Stimulated activated CD4-positive, alpha-beta T cell treated with anti-CD3 and anti-CD28 coated beads, Interleukin-12 subunit alpha, Interleukin-12 subunit beta, amount 100 ng/mL, for 24 hours (primary cell): ENCODE measurements at regions not wholly inside any gene's neighbourhood (a gene's known extent, or its start where the extent isn't known, plus 50 kb on each side); places are given as distances from the start of the nearest gene placed in this dataset.

Source experiments
- DNase-seq, 2 experiments: peaks; one replicate each; pipeline ENCODE4 v3.0.0-alpha.2; 2020; ENCODE audit warnings: low read depth in 2 of 2

DNA sequence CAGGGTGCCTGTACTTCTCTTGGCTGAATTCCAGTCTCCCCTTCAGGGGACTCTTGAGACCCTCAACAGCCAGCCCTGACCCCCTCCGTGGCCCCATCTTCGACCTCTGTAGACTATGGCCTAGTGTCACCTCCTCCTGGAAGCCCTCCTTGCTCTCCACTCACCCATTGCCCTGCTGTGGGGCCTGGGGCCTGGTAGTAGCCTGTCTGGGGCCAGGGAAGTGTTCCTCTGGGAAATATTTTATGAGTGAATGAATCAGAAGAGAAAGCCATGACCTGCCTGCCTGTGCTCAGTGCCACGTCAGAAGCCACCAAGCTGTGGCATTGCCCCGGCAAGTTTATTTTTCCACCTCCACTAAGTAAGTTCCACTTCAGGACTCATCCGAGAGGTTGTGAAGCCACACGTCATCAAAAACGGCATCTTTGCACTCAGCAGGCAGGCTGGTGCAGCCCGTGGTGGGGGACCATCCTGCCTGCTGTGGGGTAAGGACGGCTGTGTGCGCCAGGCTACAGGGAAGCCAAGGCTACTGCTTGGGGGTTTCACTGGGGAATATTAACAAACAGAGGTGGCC, 59.6 kb upstream of the PPARA start:
- DNase-seq, result no peak

DNA sequence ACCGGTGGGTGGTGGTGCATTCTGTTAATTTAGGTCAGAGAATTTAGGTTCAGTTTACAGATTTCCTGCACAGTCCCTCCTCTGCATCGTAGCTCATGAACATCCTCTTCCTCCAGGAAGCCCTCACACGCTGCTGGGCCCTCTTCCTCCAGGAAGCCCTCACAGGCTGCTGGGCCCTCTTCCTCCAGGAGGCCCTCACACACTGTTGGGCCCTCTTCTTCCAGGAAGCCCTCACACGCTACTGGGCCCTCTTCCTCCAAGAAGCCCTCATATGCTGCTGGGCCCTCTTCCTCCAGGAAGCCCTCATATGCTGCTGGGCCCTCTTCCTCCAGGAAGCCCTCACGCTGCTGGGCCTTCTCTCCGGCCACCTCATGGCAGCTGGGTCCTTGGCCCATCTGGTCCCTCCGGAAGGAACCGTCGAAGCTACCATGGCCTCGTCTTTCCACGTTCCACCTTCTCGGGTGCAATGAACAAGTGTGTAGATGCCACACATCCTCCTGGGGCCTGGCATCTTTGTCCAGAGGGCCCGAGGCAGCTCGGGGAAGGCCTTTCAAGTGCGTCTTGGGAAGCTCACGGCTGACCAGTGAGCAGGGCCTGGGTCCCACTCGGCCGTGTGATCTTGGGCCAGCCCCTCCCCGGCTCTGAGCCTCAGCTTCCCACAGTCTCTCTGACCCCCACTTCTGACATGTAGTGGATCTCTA, 58.9 kb upstream of the PPARA start:
- no peak for DNase-seq

- DNase-seq, result no peak
Measured at GRCh38 chr22:46092011-46092410, 58.3 kb upstream of the PPARA start.

DNA sequence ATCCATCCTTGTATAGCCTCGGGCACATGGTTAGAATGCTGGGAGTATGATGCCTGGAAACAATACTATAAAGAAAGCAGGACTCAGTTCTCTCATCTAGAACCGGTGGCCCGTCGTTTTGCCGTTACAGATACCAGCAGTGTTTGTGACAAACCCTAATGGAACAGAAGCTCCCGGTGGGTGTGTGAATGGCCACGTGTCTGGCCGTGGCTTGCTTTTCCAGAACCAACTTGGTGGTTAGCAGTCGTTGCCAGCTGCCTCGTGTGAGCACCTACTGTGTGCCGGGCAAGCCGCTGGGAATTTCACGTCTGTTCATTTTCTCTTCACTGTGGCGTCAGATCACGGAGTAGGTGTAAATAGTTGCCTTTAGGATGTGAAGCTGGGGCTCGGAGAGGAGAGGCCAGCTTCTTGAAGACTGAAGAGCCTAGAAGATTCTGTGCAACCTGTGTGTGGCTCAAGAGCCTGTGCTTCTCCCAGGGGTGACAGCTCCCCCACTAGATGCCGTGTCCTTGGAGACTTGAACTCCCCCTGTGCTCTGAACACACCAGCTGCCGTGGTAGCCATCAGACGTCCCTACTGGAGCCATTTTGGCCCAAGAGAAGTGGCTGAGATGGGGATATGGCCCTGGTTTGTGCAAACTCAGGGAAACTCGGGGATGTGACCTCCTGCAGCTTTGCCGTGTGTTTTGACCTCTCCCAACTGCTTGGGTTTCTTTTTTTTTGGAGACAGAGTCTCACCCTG, 57.5 kb upstream of the PPARA start:
- no peak for DNase-seq

DNA sequence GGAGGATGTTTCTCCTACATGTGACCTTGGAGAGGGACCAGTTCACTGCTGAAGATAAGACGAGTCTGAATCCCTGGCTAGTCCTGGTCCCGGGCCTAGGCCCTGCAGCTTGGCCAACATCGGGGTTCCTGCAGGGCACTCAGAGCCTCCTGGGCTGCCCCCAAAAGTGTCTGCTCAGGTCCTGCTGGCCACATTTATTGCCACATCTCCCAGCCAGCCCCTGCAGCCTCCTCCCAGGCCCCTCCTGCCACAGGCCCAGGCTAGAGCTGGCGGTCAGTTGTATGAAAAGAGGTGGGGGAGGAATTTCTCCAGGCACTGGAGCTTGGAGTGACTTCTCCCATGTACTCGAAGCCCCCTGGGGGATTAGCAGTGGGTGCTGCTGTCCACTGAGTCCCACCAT, 56.5 kb upstream of the PPARA start:
- DNase-seq, result no peak

GRCh38 chr22:46094676-46095075, 55.6 kb upstream of the PPARA start:
- DNase-seq, result no peak

DNA sequence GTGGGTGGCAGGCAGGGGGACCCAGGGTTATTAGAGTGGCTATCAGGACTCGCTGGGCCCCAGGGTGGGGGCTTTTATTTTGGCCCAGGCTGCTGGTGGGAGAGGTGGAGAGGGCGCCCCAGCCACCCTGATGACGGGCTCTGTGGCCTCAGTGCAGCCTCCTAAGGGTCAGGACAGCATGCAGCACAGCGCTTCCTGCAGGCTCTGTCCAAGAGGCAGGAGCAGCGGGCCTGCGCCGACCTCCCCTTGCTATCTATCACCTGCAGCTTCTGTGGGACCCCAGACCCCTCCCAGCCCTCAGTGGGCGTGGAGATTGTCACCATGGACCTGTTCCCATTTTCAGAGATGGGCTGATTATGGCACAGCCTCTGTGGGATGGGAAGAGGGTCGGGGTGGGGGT, 54.3 kb upstream of the PPARA start:
- DNase-seq, result no peak

- no peak for DNase-seq
Measured at GRCh38 chr22:46096706-46097230, 53.6 kb upstream of the PPARA start.

DNA sequence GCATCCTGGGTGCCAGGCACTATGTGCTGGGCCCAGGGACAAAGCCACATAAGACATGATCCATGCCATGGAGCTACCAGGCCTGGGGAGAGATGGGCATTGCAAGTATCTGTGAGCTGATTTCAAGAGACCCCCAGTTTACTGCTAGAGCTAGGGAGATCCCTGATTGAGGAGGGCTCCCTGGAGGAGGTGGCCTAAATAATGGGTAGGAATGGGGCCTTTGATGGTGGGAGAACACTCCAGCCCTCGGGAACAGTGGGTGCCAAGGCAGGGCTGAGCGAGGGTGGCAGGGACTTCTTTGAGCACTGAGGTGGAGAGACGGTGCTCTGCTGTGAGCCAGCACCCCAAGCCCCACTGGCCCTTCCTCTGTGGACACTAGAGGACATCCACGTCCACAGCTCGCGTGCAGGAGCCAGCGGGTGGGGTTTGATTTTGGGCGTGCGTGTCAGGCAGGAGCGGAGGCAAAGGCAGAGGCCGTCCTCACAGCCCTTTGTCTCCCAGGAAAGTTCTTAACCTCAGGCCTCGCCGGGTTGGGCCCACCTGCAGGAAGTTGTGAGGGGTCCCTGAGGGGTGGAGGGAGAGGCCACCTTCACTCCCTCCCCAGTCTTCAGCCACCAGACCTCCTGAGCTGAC, 52.9 kb upstream of the PPARA start:
- no peak for DNase-seq

GRCh38 chr22:46098525-46099475, 51.5 kb upstream of the PPARA start:
- DNase-seq, result no peak

DNA sequence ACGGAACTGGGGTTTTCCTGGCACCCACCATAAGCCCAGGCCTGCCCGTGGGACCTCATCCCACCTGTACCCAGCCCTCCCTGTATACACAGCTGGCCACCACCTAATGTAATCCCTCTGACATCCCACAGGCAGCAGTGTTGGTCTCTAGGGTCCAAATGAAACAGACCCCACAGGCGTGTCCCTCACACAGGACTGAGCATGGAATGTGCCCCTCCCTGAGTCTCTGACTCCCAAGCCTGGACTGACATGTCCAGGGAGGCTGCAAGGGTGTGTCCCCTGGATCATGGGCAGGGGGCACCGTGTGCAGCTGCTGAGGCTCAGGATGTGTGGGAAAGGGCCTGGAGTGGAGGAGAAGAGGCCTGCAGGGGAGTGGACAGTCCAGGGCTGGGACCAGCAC, 50.6 kb upstream of the PPARA start:
- no peak for DNase-seq

GRCh38 chr22:46100401-46101105, 49.8 kb upstream of the PPARA start:
- DNase-seq, result no peak
